GM18951 (cell line): ENCODE measurements at regions not wholly inside any gene's neighbourhood (a gene's known extent, or its start where the extent isn't known, plus 50 kb on each side); places are given as distances from the start of the nearest gene placed in this dataset.

Experiments
- POLR2A ChIP-seq: IDR thresholded peaks from 4 replicates; pipeline ENCODE4 v1.6.1; 2011; ENCODE audit warnings: mild to moderate bottlenecking; ENCODE audit not compliant: insufficient read length, insufficient read depth; ENCODE audit errors: extremely low read depth
- in situ Hi-C: fragments of 300-500 bp; cut with MboI; formaldehyde crosslinking; loops from one replicate; pipeline ENCODE4 v1.12.0; 2022; ENCODE audit warnings: low sequenced_read_pairs, mixed read lengths, inconsistent platforms; ENCODE audit not compliant: unreplicated experiment

GRCh38 chr12:98208816-98209215 is 306.6 kb upstream of the TMPO start:
- TF ChIP-seq POLR2A, result no peak
- in situ Hi-C loops, result no loop called here

DNA sequence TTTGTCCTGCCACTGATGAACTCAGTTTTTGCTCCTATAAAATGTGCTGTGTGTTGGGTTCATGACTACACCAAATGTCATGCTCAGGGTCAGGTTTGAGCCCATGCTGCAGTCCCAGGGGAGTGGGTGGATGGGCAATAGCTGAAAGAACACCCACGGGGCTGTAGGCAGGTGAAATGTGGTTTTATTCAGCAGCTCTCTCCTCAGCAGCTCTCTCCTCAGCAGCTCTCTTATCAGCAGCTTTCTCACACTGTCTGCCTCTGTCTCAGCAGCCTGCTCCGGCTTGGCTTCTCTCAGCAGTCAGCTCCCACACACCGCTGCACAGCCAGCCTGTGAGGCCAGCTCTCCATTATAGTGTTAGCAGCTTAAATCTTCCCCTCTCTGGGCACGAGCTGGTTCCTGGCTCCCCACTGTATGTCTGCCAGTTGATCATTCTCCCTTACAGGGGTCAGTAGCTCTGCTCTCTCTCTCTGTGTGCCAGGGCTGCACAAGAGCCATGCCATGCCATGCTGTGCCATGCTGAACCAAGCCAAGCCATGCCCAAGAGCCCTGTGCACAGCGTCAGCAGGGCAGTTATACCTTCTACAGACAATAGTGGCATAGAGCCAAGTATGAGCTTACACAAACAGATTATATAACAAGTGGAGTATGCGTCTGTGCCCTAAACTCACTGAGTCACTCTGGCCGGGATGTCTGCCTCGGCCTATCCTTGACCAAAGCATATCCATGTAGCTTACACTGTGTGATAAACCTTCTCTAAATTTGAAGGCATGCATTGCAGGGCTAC is 303.3 kb upstream of the TMPO start:
- in situ Hi-C loops, result no loop called here
- TF ChIP-seq POLR2A, result no peak

DNA sequence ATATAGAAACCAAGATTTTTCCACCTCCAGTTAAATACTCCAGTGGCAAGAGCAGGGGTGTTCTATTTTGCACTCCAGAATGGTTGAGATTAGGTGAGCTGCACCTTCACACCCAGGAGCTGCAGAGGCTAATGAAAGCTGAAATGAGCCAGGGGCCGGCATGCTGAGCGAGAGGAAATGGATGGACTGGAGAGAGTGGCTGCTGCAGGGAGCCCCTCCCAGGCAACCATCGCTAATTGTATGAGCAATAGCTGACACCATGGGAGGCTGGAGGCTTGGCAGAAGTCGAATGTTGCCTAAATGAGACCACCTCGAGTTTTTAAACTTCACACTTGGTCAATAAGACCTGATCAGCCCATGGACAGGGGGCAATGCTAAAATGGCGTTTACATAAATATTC is 301.8 kb upstream of the TMPO start:
- in situ Hi-C loops, result no loop called here
- no peak for TF ChIP-seq POLR2A

DNA sequence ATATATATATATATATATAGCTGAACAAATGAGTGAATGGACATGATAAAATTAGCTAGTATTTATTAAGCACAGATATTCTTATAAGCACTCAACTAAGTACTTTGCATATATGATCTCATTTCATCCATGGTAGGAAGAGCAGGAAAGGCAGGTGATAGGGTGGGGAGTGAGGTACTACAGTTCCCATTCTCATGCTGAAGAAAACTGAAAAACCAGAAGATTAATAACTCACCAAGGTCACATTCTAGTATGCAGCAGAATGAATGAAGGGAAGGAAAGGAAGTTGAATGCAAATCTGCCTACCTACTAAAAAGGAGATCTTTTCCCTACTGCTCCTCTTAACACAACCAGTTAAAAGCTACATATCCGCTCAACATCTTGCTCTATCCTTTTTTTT is 298.1 kb upstream of the TMPO start:
- no peak for TF ChIP-seq POLR2A
- in situ Hi-C loops, result no loop called here

DNA sequence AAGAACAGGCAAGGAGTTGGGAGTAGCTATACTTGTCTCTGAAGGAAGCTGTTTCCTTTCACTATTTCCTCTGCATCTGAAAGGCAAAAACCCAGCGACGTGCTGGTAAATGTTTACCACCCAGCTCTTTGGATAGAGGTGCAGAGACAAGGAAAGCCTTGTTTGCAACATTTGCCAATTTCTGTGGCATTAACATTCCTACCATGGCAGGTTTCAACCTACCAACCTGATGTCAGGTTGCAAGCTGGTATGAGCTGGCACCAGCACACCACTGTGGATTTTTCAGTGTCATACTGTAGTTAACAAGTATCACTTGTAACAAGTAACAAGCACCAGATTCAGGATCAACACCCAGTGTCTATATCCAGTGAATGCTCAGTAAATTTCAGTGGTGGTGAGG is 294.8 kb upstream of the TMPO start:
- TF ChIP-seq POLR2A, result no peak
- in situ Hi-C loops, result no loop called here

- no peak for TF ChIP-seq POLR2A
- in situ Hi-C loops, result no loop called here
Measured at GRCh38 chr12:98221243-98221808, 294.1 kb upstream of the TMPO start.

- in situ Hi-C loops, result no loop called here
- no peak for TF ChIP-seq POLR2A
Measured at GRCh38 chr12:98222135-98222534, 293.3 kb upstream of the TMPO start.

- in situ Hi-C loops, result no loop called here
- TF ChIP-seq POLR2A, result no peak
Measured at GRCh38 chr12:98224584-98225221, 290.7 kb upstream of the TMPO start.

DNA sequence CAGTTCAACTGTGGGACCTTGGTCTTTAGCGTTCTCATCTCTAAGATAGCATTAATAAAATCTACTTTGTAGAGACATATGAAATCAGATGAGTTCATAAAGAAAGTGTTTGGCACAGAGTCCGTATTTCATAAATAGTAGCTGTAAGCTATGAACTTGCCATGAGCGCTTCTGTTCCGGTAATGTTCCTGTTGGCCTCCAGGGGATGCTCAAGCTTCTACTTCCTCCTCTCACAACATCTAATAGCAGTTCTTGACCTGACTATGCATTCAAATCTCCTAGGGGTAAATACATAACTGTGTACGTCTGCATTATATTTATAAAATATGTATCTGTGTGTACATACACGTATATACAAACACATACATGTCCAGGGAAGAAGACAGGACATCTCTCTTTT is 288.2 kb upstream of the TMPO start:
- in situ Hi-C loops, result no loop called here
- no peak for TF ChIP-seq POLR2A

- TF ChIP-seq POLR2A, result no peak
- in situ Hi-C loops, result no loop called here
Measured at GRCh38 chr12:98228683-98229539, 286.5 kb upstream of the TMPO start.

GRCh38 chr12:98229540-98229924 is 285.9 kb upstream of the TMPO start:
- in situ Hi-C loops, result no loop called here
- no peak for TF ChIP-seq POLR2A

DNA sequence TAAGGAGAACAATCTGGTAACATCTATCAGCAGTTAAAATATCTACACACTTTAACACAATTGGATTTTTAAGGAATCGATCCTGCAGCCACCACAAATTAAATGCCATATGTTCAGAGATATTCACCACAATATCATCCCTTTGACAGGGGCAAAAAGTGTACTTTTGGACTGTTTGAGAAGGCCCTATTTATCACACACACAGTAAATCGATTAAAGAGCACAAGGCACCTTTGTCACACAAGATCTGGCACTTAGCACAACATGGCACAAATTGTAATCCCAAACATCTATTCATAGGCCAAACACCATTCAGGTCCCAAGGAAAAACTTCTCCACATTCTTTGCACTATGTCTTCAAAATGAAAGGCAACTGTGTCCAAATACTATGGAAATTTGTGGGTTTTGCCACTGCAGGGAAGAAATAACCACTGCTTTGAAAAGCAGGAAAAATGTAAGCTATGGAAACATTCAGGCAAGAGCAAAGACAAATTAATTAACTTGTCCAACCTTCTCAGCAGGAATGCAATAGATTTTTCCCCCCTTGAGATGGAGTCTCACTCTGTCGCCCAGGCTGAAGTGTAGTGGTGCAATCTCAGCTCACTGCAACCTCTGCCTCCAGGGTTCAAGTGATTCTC is 282.5 kb upstream of the TMPO start:
- TF ChIP-seq POLR2A, result no peak
- in situ Hi-C loops, result no loop called here

- in situ Hi-C loops, result no loop called here
- no peak for TF ChIP-seq POLR2A
Measured at GRCh38 chr12:98235301-98235700, 280.1 kb upstream of the TMPO start.
